ENCODE measurements at regions not wholly inside any gene's neighbourhood (a gene's known extent, or its start where the extent isn't known, plus 50 kb on each side); places are given as distances from the start of the nearest gene placed in this dataset.

DNA sequence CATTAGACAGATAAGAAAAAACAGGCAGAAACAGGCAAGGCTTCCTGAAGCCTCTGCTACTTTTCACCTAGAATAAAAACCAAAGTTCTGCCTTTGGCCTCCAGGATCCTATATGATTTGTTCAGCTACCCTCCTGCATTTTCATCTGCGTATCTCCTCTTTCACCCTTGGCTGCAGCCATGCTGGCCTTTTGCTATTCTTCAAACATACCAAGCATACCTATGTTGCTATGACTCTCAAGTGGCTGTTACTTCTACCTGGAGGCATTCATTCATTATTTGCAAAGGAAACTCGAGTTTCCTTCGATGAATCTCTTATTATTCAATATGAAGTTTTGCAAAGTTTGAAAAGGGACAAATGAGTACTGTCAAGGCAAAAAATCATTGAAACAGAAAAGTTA is 106.4 kb upstream of the HNMT start:
- intact Hi-C loops (cut with micrococcal nuclease; ENCODE audit: unreplicated experiment), result no loop called here
- Histone ChIP-seq H3K27ac (no peak overlapping the region), H3K4me2 (no peak overlapping the region), H4K20me1 (ENCODE audit: insufficient read depth) (no peaks in the 10 kb centered on the region), H3K9me2 (ENCODE audit: insufficient read depth) (no peaks in the 10 kb centered on the region), H3K4me1 (replicated peaks; ENCODE audit: insufficient read depth) (no peaks in the 10 kb centered on the region), H3K4me3 (no peak overlapping the region), H3K27me3 (ENCODE audit: insufficient read depth, low read depth) (no peaks in the 10 kb centered on the region), H3K79me2 (ENCODE audit: low read depth) (no peaks in the 10 kb centered on the region), H2AFZ (peak overlapping the region; percentile 61; the same call in 1 of the 2 replicates), H3K9me3 (ENCODE audit: insufficient read depth, low read depth) (no peaks in the 10 kb centered on the region), H3K36me3 (ENCODE audit: low read depth) (no peaks in the 10 kb centered on the region), H3F3A (ENCODE audit: insufficient read depth, low read depth) (no peaks in the 10 kb centered on the region)
- CTCF ChIA-PET, result no interaction called here
- TF ChIP-seq CTCF (conservative IDR thresholded peaks at IDR 0.05) (no peak), EZH2 (IDR thresholded peaks at IDR 0.05; ENCODE audit: low read depth) (no peak)
- POLR2A ChIA-PET (ENCODE audit: unreplicated experiment), result no interaction called here
- DNase-seq, result peak in 1 of 2 experiments; percentile 17
- BruUV-seq (replicated peaks), result no TSS peak

GRCh38 chr2:137862651-137863050 is 101.6 kb upstream of the HNMT start:
- Histone ChIP-seq H3K4me2 (no peak overlapping the region), H2AFZ (no peak overlapping the region), H4K20me1 (ENCODE audit: insufficient read depth) (no peaks in the 10 kb centered on the region), H3K4me3 (no peak overlapping the region), H3K9me2 (ENCODE audit: insufficient read depth) (no peaks in the 10 kb centered on the region), H3F3A (ENCODE audit: insufficient read depth, low read depth) (no peaks in the 10 kb centered on the region), H3K27ac (no peak overlapping the region), H3K4me1 (replicated peaks; ENCODE audit: insufficient read depth) (no peaks in the 10 kb centered on the region), H3K9me3 (ENCODE audit: insufficient read depth, low read depth) (no peaks in the 10 kb centered on the region), H3K79me2 (ENCODE audit: low read depth) (no peaks in the 10 kb centered on the region), H3K36me3 (ENCODE audit: low read depth) (no peaks in the 10 kb centered on the region), H3K27me3 (ENCODE audit: insufficient read depth, low read depth) (no peaks in the 10 kb centered on the region)
- ChIA-PET CTCF (interaction anchor here (0.6 kb wide), 1 partner anchor 511 kb away, joined by 4 read pairs; no protein-coding TSS in a partner anchor), POLR2A (ENCODE audit: unreplicated experiment) (no interaction called here)
- intact Hi-C loops (cut with micrococcal nuclease; ENCODE audit: unreplicated experiment), result no loop called here
- TF ChIP-seq CTCF (conservative IDR thresholded peaks at IDR 0.05) (no peak), EZH2 (IDR thresholded peaks at IDR 0.05; ENCODE audit: low read depth) (no peak)
- no peak for DNase-seq
- no TSS peak for BruUV-seq (replicated peaks)

- Histone ChIP-seq H3K27me3 (ENCODE audit: insufficient read depth, low read depth) (no peaks in the 10 kb centered on the region), H3K9me2 (ENCODE audit: insufficient read depth) (no peaks in the 10 kb centered on the region), H3F3A (ENCODE audit: insufficient read depth, low read depth) (no peaks in the 10 kb centered on the region), H3K79me2 (ENCODE audit: low read depth) (no peaks in the 10 kb centered on the region), H3K4me2 (no peak overlapping the region), H3K27ac (no peak overlapping the region), H3K36me3 (ENCODE audit: low read depth) (no peaks in the 10 kb centered on the region), H4K20me1 (ENCODE audit: insufficient read depth) (no peaks in the 10 kb centered on the region), H3K4me1 (replicated peaks; ENCODE audit: insufficient read depth) (no peaks in the 10 kb centered on the region), H3K9me3 (ENCODE audit: insufficient read depth, low read depth) (no peaks in the 10 kb centered on the region), H3K4me3 (no peak overlapping the region), H2AFZ (no peak overlapping the region)
- TF ChIP-seq CTCF (conservative IDR thresholded peaks at IDR 0.05) (peak; percentile 73), EZH2 (IDR thresholded peaks at IDR 0.05; ENCODE audit: low read depth) (no peak)
- ChIA-PET CTCF (interaction anchor here (0.7 to 1.0 kb wide), 3 partner anchors 9 to 961 kb away, joined by 3 to 7 read pairs (median 5); no protein-coding TSS in a partner anchor), POLR2A (ENCODE audit: unreplicated experiment) (interaction anchor here (0.7 kb wide), 1 partner anchor 19 kb away, joined by 4 read pairs; no protein-coding TSS in a partner anchor)
- intact Hi-C loops (cut with micrococcal nuclease; ENCODE audit: unreplicated experiment), result loop anchor here (1.0 to 5.0 kb wide), 3 partner anchors 506 to 961 kb away; no protein-coding TSS in a partner anchor
- BruUV-seq (replicated peaks), result no TSS peak
- DNase-seq, result peak in 1 of 2 experiments; percentile 48
These were observed 98.2 kb upstream of the HNMT start for GRCh38 chr2:137865954-137866540.
